ENCODE measurements at regions not wholly inside any gene's neighbourhood (a gene's known extent, or its start where the extent isn't known, plus 50 kb on each side); places are given as distances from the start of the nearest gene placed in this dataset.
"Not testable (repeated sequence)": the region's sequence is repeated elsewhere in the genome, so short reads cannot be mapped to it uniquely, and the experiment has no call there.

DNA sequence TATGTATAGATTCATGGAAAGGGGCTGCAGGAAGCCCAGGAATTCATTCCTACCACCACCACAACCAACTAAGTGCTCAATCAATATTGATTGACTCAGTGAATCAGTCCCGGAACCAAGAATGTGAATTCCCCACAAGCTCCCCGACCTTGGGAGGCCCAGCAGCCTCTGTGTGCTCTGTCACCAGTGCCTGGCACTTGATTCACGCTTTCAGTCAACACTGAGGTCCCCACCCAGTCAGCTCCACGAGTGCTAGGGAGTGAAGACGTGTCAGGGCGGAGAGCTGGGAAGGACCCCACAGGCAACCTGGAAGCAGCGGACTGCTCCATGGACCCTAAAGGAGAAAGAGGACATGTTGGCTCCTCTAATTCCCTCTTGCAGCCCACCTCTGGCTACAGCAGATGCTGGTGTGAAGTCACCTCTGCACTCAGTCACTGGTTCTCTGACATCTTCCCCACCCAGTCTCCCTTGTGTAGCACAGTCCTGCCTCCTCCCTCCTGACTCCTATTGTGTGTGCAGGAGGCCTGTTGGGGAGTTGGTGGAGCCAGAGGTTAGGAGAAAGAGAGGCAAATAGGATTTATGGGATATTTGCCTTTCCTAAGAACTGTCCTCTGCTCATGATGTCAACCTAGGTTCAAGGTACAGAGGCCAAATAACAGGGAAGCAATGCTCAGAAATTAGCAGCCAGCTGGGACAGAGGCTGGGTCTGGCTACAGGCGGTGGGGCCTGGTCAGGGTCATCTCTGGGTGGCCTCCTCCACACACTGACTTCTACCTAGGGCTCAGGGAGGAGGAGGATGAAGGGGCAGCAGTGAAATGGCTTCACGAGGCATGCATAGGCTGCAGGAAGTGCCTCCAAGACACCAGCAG, 88.2 kb downstream of the TRIM69 start:
- TF ChIP-seq, protein P1, sequence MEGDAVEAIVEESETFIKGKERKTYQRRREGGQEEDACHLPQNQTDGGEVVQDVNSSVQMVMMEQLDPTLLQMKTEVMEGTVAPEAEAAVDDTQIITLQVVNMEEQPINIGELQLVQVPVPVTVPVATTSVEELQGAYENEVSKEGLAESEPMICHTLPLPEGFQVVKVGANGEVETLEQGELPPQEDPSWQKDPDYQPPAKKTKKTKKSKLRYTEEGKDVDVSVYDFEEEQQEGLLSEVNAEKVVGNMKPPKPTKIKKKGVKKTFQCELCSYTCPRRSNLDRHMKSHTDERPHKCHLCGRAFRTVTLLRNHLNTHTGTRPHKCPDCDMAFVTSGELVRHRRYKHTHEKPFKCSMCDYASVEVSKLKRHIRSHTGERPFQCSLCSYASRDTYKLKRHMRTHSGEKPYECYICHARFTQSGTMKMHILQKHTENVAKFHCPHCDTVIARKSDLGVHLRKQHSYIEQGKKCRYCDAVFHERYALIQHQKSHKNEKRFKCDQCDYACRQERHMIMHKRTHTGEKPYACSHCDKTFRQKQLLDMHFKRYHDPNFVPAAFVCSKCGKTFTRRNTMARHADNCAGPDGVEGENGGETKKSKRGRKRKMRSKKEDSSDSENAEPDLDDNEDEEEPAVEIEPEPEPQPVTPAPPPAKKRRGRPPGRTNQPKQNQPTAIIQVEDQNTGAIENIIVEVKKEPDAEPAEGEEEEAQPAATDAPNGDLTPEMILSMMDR (IDR thresholded peaks at IDR 0.05): not testable (repeated sequence)
- not testable (repeated sequence) for TF ChIP-seq POLR2AphosphoS5, TCF7L2 (IDR thresholded peaks at IDR 0.05; ENCODE audit: low read depth, low read length)
- TF ChIP-seq, protein P2, sequence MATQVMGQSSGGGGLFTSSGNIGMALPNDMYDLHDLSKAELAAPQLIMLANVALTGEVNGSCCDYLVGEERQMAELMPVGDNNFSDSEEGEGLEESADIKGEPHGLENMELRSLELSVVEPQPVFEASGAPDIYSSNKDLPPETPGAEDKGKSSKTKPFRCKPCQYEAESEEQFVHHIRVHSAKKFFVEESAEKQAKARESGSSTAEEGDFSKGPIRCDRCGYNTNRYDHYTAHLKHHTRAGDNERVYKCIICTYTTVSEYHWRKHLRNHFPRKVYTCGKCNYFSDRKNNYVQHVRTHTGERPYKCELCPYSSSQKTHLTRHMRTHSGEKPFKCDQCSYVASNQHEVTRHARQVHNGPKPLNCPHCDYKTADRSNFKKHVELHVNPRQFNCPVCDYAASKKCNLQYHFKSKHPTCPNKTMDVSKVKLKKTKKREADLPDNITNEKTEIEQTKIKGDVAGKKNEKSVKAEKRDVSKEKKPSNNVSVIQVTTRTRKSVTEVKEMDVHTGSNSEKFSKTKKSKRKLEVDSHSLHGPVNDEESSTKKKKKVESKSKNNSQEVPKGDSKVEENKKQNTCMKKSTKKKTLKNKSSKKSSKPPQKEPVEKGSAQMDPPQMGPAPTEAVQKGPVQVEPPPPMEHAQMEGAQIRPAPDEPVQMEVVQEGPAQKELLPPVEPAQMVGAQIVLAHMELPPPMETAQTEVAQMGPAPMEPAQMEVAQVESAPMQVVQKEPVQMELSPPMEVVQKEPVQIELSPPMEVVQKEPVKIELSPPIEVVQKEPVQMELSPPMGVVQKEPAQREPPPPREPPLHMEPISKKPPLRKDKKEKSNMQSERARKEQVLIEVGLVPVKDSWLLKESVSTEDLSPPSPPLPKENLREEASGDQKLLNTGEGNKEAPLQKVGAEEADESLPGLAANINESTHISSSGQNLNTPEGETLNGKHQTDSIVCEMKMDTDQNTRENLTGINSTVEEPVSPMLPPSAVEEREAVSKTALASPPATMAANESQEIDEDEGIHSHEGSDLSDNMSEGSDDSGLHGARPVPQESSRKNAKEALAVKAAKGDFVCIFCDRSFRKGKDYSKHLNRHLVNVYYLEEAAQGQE (IDR thresholded peaks at IDR 0.05; ENCODE audit: insufficient read depth in 1 of 2, low read depth in 2 of 2, low read length in 1 of 2): not testable (repeated sequence)
